HG02840 (cell line): ENCODE measurements at regions not wholly inside any gene's neighbourhood (a gene's known extent, or its start where the extent isn't known, plus 50 kb on each side); places are given as distances from the start of the nearest gene placed in this dataset.
"Not testable (repeated sequence)": the region's sequence is repeated elsewhere in the genome, so short reads cannot be mapped to it uniquely, and the experiment has no call there.

Experiments
- ATAC-seq: cut with Tn5 transposase; IDR thresholded peaks from one replicate; pipeline ENCODE4 v1.9.1; 2021; ENCODE audit warnings: mild to moderate bottlenecking, moderate library complexity, moderate number of reproducible peaks; ENCODE audit not compliant: unreplicated experiment, low FRiP score

- no peak for ATAC-seq
These were observed 1502.4 kb upstream of the TENM4 start for GRCh38 chr11:80943226-80943625.

GRCh38 chr11:80937842-80938241 lies 1497.0 kb upstream of the TENM4 start:
- ATAC-seq = no peak

DNA sequence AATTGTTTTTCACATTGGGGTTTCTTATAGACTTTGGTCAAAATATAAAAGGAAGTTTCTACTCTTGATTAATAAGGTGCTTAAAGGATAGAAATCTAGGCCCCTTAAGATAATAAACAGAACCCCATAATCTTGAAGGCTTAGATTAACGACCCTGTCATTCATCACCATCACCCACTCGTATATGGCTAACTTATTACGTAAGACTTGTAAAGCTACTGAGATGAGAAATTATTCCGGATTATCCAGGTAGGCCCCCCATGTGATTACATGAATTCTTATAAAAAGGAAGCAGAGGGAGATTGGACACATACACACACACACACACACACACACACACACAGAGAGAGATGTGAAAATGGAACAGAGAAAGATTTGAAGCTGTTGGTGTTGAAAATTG lies 1489.2 kb upstream of the TENM4 start:
- no peak for ATAC-seq

DNA sequence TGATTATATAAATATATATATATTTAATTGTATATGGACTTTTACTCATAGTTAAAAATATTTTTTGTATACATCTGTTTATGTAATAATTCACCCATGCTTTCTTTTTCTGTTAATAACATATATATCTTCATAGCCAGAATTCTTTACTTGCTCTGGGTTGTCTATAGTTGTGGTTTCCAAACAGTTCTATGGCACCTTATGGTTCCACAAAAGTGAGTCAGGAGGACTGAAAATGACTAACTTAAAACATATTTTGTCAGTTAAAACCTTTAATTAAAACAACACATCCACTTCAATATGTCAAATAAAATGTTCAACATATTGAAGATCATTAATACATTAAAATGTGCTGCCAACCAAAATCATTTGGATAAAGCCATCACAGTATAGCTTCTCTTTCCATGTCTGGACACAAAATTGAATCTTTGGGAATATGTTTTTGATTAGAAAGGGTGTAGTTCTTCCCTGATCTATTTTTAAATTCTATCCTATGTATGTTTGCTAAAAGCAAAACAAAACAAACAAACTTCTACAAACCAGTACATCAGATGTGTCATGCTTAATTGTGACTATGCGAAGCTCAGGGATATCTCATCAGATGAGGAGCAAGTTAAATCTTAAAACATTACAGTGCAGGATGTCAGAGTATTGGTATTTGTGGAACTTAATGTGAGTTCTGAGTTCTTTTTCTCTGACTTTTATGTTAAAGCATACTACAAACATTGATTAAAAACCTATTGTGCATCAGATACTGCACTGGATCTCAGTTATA lies 1488.4 kb upstream of the TENM4 start:
- ATAC-seq = no peak

DNA sequence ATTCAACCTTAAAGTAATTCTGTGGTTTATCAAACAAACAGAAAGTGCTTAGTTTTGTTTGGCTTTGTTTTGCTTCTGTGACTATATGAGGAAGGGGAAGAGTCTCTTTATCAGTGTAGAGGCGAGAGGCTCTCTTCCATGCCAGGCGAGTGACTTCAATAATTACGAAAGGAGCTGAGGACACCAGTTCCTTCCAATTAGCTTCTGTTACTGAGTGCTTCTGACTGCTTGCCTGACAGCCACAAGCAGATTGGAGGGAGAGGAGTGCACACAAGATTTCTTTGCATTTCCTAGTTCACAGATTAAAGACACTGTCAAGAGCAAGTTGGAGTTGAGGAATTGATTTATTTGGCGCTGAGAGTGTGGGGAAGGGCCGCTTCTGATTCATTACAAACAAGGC lies 1484.5 kb upstream of the TENM4 start:
- no peak for ATAC-seq

- not testable (repeated sequence) for ATAC-seq
These were observed 1480.5 kb upstream of the TENM4 start for GRCh38 chr11:80921310-80921709.

DNA sequence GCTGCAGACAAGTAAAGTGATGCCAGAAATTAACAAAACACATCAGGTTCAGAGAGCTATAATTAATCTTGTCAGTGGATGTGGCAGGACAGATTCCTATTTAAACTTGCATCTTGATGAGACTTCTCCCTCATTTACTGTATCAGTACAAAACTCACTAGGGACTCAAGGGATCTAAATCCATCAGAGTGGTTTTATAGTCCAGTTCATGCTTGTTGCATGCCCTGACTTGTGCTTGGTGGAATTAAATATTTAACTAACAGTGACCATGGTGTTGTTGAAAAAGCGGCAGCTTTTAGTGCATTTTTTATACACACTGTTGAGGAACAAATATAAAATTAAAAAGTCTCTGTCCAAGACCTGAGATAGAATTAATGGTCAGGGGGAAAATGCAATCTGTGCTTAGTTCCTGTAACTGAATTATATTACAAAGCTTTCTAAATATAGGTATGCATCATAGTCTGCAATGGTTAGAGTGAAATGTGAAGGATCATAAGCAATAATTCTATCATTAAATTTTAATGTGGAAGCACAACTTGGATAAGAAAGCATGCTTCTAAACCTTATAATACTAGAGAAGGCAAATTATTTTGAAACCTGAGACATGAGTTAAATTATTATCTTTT lies 1475.5 kb upstream of the TENM4 start:
- ATAC-seq = no peak

DNA sequence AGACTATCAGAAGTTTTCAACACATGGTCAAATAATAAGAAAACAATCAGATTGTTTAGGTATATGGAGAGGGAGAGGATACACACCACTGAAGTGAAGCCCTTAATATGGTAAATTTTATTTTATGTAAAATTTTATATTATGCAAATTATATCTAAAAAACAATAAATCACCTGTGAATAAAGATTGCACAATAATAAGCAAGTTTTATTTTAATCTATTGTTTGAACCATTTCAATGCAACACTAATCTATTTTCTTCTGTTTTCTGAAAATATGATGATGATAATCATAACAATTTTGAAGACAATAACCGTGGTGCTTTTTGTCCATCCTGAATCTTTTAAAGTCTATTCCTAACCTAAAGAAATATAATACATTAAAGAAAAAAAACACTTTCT lies 1473.5 kb upstream of the TENM4 start:
- ATAC-seq = no peak

DNA sequence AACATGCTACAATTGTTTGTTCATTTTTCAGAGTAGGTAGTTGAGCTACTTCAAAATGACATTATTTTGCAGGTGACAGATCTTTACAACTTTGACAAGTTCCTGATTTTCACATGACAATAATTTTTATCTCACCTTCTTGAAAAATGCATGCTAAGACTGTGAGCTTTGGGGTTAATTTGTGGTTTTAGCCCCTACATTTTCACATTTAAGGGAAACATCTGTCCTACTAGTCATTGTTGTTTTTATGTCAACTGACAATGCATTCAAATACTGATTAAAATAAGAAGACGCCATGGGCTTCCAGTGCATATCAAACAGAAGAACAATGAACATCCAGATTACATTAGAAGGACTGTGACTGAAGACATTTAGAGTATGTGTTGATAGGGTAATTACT lies 1470.8 kb upstream of the TENM4 start:
- ATAC-seq = no peak

DNA sequence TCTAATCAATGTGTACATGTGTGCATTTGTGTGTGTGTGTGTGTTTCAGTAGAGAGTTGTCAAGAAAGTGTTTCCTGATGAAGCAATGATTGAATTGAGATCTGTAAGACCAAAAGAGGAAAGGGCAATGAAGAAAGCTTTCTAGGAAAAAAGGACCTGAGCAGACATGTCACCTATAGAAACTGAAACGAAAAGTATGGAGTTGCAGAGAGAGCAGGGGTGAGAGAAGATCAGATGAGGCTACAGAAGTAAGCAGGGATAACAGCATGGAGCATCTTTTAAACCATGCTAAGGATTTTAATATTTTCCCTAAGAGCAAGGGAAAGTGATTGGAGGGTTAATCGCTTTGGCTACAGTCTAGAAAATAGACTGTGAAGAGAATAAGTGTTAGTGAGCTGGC lies 1459.4 kb upstream of the TENM4 start:
- ATAC-seq = no peak

GRCh38 chr11:80899381-80899780 lies 1458.6 kb upstream of the TENM4 start:
- ATAC-seq = no peak

GRCh38 chr11:80898910-80899309 lies 1458.1 kb upstream of the TENM4 start:
- ATAC-seq = no peak

DNA sequence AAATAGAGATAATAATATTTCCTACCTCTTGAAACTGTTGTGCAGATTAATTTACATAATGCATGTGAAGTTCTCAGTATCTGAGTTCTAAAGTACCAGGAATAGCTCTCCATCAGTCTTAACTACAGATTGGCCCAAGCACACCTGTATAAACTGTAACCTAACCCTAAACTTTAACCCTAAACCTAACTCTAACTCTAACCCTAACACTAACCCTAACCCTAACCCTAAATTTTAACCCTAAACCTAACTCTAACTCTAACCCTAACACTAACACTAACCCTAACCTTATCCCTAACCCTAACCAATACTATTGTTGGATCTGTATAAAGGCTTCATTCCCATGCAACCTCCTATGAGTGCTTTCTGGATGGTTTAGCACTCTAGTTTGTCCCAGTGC lies 1445.9 kb upstream of the TENM4 start:
- no peak for ATAC-seq

DNA sequence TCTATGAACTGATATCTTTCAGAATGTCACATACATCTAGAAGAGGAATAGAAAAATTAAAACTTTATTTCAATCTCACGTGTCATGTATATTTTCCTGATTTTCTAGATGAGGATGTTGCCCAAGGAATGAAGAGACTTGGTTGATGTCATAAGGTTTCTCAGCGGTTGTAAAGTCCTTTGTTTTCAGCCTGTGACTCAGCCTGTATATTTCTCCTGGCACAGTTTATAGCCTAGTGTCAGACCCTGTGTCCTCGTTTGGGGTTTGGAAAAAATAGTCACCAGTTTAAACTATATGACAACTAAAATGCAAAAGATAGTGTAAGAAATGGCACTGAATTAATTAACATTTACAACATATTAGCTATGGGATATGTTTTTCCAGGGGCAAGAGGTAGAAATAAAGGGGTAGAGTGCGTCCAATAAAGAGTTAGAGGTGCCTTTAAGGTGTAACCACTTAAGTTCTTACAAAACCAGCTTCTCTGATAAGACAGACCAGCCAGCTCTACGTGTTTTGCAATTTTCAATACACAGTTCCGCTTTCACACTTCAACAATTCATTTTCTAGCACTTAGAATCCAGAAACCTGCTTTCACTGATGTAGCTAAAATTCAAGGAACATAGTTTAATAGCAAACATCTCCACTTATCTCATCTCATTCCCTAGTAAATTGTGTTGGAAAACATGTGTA lies 1432.6 kb upstream of the TENM4 start:
- no peak for ATAC-seq

DNA sequence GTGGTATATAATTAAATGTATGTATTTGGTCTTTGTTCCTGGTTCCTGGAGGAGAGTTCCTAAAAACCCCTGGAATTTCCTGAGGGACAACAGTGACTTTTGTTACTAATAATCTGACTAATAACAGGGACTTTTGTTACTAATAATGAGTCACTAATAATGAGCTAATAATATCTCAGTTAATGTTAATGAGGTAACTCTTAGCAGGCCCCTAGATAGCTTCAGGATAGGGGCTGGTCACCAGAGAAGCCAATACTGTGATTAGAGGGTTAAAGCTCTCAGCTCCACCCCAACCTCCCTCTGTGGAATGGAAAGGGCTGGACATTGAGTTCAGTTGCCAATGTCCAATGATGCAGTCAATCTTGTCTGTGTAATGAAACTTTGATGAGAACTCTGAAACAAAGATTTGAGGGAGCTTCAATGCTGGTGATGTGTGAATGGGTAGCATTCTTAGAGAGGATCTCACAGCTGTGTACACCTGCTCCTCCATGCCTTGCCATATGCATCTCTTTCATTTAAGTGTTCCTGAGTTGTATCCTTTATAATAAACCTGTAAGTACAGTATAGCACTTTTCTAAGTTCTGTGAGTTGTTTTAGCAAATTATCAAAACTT lies 1431.4 kb upstream of the TENM4 start:
- ATAC-seq = peak; percentile 64

- ATAC-seq = no peak
These were observed 1428.0 kb upstream of the TENM4 start for GRCh38 chr11:80868831-80869230.

DNA sequence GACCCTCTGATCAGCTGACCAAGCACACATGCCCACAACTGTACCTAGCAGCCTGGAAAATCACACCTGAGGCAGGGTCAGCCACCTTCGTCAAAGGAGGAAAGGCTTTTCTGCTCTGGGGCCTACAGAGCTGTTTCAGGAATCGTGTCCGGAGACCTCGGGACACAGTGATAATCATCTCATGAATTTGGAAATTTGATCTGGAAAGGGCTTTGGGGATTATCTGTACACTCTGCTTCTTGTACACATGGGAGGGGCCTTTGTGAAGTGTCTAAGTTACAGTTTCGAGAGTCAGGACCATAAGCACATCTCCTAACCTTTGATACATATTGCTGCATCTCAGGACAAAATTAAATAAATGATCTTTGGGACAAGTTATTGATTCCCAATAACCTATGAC lies 1421.2 kb upstream of the TENM4 start:
- no peak for ATAC-seq

DNA sequence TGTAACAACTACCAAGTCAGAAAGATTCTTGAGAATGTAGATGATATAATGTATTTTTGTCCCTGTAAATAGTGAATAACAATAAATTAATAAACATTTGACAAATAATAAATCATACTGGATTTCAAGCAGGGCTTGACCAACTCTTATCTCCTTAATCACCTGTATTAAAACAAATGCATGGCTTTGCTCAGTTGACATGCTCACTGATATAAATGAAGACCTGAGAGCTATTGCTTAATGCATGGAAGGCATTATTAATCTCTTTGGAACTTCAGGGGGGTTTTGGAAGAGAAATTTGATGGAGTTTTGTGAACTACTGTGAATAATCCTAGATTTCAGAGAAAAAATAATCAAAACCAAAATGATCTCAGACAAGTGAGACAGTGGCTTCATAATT lies 1420.4 kb upstream of the TENM4 start:
- no peak for ATAC-seq

DNA sequence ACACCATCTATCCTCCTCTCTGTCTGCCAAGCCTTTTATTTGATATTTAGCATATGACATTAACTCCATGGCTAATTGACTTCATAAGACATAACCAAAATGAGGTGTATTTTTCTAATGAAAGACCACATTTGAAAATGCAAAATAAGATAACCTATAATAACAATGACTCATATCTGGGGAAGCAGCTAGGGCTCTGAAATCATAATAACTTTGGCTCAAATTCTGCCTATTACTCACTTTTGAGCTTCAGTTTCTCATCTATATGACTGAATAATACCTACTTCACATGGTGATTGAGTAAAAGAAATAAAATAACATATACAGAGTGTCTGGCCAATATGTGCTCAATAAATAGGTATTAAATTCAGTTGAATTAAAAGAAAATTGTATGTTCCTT lies 1419.8 kb upstream of the TENM4 start:
- no peak for ATAC-seq

GRCh38 chr11:80856066-80856465 lies 1415.2 kb upstream of the TENM4 start:
- no peak for ATAC-seq

DNA sequence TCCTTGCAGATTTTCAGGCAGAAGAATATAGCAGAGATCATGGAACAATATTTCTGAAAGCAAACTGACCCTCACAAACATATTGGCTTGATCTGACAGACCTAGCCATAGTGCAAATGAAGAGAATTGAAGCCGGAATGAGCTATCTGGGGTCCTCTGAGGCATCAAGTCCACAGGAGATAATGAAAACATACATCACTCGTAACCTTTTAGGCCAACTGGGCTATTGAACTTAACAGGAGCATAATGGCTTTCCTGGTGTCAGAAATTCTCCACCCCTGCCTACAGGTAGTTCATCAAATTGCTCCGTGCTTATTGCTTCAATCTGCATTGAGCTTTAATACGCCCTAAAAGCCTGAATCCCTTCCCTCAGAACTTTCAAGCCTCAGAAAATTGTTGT lies 1414.6 kb upstream of the TENM4 start:
- ATAC-seq = no peak
